ENCODE measurements at regions not wholly inside any gene's neighbourhood (a gene's known extent, or its start where the extent isn't known, plus 50 kb on each side); places are given as distances from the start of the nearest gene placed in this dataset.
A peak's percentile ranks its signal among the peaks of the same experiment; 100 is the strongest.

GRCh38 chr6:88376768-88377387, 210.7 kb upstream of the CNR1 start:
- Histone ChIP-seq H3K27ac (peak overlapping the region; percentile 38 to 88 (median 75)), H3K4me3 (no peak overlapping the region), H3K36me3 (replicated peaks in 1 of 2) (no peaks in the 10 kb centered on the region), H3K4me1 (replicated peaks in 1 of 2) (peaks cover 36 to 41% of the 10 kb centered on the region in 2 donors), H3K9me3 (replicated peaks in 1 of 3) (no peaks in the 10 kb centered on the region), H3K27me3 (no peaks in the 10 kb centered on the region)
- no peak for DNase-seq
- 13 to 29% (median 27%) methylated on average over 2 of the region's 2 CpGs for WGBS, 4 donors
- TF ChIP-seq POLR2A (IDR thresholded peaks at IDR 0.05) (no peak), CTCF (IDR thresholded peaks at IDR 0.05) (no peak)
- intact Hi-C loops (cut with DNase I) = no loop called here

GRCh38 chr6:88376197-88376596, 210.1 kb upstream of the CNR1 start:
- Histone ChIP-seq H3K27ac (peak overlapping the region; percentile 38 to 88 (median 75)), H3K4me1 (replicated peaks in 1 of 2) (peaks cover 33 to 39% of the 10 kb centered on the region in 2 donors), H3K9me3 (replicated peaks in 1 of 3) (no peaks in the 10 kb centered on the region), H3K4me3 (no peak overlapping the region), H3K27me3 (no peaks in the 10 kb centered on the region), H3K36me3 (replicated peaks in 1 of 2) (no peaks in the 10 kb centered on the region)
- TF ChIP-seq CTCF (IDR thresholded peaks at IDR 0.05) = no peak
- no peak for TF ChIP-seq POLR2A (IDR thresholded peaks at IDR 0.05)
- no peak for DNase-seq
- intact Hi-C loops (cut with DNase I) = no loop called here
- 59 to 73% (median 68%) methylated on average over 2 of the region's 2 CpGs for WGBS, 4 donors

GRCh38 chr6:88374553-88374952, 208.4 kb upstream of the CNR1 start:
- H3K27me3 ChIP-seq = no peaks in the 10 kb centered on the region
- no peak for DNase-seq
- H3K9me3 ChIP-seq (replicated peaks in 1 of 3) = no peaks in the 10 kb centered on the region
- TF ChIP-seq POLR2A (IDR thresholded peaks at IDR 0.05) (no peak), CTCF (IDR thresholded peaks at IDR 0.05) (no peak)
- no peak overlapping the region for H3K4me3 ChIP-seq
- H3K27ac ChIP-seq = no peak overlapping the region
- no peaks in the 10 kb centered on the region for H3K36me3 ChIP-seq (replicated peaks in 1 of 2)
- intact Hi-C loops (cut with DNase I) = no loop called here
- H3K4me1 ChIP-seq (replicated peaks in 1 of 2) = peaks cover 20 to 22% of the 10 kb centered on the region in 2 donors
- WGBS, 4 donors = 56 to 87% (median 73%) methylated on average over 1 of the region's 1 CpG

GRCh38 chr6:88371480-88371879, 205.3 kb upstream of the CNR1 start:
- H3K9me3 ChIP-seq (replicated peaks in 1 of 3) = no peaks in the 10 kb centered on the region
- H3K27me3 ChIP-seq = no peaks in the 10 kb centered on the region
- no peak overlapping the region for H3K27ac ChIP-seq
- no peaks in the 10 kb centered on the region for H3K36me3 ChIP-seq (replicated peaks in 1 of 2)
- H3K4me3 ChIP-seq = no peak overlapping the region
- DNase-seq = no peak
- intact Hi-C loops (cut with DNase I) = no loop called here
- TF ChIP-seq CTCF (IDR thresholded peaks at IDR 0.05) = no peak
- TF ChIP-seq POLR2A (IDR thresholded peaks at IDR 0.05) = no peak
- H3K4me1 ChIP-seq (replicated peaks in 1 of 2) = peaks cover 4 to 5% of the 10 kb centered on the region in 2 donors
- WGBS, 4 donors = 83 to 90% (median 86%) methylated on average over 2 of the region's 2 CpGs
